Stimulated activated CD8-positive, alpha-beta memory T cell treated with anti-CD3 and anti-CD28 coated beads, Interleukin-7, amount 100 ng/mL, for 48 hours (primary cell): ENCODE measurements at regions not wholly inside any gene's neighbourhood (a gene's known extent, or its start where the extent isn't known, plus 50 kb on each side); places are given as distances from the start of the nearest gene placed in this dataset.
"Not testable (repeated sequence)": the region's sequence is repeated elsewhere in the genome, so short reads cannot be mapped to it uniquely, and the experiment has no call there.

Experiments used
- DNase-seq, 2 donors: peaks; one replicate each; pipeline ENCODE4 v3.0.0-alpha.2; 2020; ENCODE audit warnings: low read depth in 1 of 2; ENCODE audit errors: extremely low read depth in 1 of 2

DNA sequence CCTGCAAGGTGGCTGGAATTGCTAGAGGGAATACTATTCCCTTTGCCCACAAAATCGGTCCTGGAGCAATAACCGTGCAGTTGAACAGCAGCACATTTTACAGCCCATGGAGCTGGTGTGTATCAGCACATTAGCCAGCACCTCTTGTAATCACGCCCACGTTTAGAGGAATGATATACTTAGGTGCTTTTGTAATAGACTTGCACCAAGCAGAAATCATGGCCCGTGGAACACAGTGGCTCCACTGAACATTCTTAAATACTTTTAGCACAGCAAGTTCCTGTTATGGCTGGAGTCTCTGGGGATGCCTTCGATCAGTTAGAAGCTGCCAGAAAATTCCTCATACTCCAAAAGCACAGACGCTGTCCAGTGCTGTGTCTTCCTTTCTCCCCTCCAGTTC, 218.1 kb upstream of the FAM78B start:
- DNase-seq = no peak

DNA sequence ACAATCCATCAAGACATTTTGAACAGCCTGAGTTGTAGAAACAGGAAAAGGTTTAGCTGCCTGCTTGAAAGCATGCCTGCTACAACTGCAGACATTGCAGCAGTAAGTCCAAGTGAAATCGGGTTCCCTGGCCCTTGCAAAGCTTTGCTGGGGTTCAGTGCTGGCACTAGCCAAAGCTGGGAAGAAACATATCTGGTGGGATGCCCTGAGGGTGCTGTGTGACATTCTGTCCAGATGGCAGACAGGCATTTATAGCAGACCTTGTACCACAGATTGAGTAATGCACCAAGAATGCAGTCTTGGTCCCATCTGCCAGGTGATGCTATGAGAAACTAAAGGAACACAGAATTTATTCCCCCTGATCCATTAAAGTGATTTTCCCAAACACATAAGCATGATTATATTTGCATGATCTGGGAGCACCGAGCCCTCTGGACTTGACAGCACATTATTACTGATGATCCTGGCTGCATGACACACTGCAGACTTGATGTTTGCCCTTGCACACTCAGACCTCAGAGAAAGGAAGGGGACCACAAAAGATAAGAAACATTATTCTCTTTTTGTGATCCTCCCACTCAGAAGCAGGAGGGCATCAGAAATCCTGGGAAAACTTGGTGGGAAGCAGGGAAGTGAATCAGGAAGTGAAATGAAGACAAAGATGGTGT, 223.7 kb upstream of the FAM78B start:
- no peak for DNase-seq

DNA sequence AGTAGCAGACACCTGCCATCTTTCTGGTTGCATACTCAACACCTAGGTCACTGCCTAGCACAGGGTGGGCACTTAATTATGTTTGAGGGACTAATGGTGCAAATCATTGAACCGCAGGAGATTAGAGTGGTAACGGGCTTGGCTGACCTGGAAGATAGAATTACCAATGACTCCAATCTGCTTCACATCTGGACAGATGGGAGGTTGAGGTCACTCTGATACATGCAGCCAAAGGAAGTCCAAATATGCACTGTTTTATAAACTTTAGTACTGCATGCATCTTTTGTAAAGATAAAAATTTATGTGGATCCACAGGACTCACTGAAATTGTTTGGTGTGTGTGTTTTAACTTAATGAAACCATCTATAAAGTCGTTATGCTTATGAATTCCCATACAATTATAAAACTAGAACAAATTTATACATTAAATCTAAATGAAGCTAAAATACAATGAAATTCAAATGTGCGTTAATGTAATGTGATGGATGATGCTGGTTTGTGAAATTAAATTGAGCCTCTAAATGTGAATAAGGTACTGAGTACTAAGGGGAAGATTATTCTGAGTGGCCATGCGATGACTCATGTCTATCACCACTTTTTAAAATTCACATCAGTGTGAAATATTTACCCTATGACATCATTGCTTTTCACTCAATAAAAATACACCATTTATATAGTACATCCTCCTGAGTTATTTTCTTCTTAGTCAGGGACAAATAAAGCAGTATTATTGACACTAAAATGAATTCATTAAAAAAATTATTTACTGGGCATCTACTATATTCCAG, 224.7 kb upstream of the FAM78B start:
- DNase-seq = no peak

DNA sequence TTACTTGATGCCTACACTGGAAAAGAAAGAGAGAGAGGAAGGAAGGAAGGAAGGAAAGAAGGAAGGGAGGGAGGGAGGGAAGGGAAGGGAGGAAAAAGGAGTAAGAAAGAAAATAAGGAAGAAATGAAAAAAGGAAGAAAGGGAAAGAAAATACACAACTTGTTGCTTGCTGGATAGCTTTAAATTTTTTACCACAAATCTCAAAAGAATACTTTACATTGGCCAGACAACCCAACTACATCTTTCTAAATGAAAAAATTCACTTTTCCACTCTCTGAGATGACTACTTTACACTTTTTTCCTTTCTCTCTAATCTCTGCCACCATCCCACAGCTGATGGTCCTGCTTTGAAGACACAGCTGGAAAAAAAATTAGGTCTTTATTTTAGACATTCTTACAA, 228.9 kb upstream of the FAM78B start:
- DNase-seq = no peak

DNA sequence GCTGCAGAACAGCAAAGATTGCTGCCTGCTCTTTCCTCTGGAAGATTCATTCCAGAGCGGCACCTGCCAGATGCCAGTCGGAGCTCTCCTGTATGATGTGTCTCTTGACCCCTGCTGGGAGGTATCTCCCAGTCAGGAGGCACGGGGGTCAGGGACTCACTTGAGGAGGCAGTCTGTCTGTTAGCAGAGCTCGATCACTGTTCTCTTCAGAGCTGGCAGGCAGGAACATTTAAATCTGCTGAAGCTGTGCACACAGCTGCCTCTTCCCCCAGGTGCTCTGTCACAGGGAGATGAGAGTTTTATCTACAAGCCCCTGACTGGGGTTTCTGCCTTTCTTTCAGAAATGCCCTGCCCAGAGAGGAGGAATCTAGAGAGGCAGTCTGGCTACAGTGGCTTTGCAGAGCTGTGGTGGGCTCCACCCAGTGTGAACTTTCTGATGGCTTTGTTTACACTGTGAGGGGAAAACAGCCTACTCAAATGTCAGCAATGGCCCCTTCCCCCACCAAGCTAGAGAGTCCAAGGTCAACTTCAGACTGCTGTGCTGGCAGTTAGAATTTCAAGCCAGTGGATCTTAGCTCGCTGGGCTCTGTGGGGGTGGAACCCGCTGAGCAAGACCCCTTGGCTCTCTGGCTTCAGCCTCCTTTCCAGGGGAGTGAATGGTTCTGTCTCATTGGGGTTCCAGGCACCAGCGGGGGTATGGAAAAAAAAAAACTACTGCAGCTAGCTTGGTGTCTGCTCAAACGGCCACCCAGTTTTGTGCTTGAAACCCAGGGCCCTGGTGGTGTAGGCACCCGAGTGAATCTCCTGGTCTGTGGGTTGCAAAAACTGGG, 242.7 kb upstream of the FAM78B start:
- DNase-seq = not testable (repeated sequence)

DNA sequence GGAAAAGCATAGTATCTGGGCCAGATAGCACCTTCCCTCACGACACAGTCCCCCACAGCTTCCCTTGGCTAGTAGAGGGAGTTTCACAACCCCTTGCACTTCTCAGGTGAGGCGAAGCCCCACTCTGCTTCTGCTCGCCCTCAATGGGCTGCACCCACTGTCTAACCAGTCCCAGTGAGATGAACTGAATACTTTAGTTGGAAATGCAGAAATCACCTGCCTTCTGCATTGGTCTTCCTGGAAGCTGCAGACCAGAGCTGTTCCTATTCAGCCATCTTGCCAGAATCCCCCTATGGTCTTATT, 243.2 kb upstream of the FAM78B start:
- DNase-seq = no peak

DNA sequence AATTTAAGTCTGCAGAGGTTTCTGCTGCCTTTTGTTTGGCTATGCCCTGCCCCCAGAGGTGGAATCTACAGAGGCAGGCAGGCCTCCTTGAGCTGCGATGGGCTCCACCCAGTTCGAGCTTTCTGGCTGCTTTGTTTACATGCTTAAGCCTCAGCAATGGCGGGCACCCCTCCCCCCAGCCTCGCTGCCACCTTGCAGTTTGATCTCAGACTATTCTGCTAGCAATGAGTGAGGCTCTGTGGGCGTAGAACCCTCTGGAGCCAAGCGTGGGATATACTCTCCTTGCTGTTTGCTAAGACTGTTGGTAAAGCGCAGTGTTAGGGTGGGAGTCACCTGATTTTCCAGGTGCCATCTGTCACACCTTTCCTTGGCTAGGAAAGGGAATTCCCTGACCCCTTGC, 250.0 kb upstream of the FAM78B start:
- DNase-seq = not testable (repeated sequence)

DNA sequence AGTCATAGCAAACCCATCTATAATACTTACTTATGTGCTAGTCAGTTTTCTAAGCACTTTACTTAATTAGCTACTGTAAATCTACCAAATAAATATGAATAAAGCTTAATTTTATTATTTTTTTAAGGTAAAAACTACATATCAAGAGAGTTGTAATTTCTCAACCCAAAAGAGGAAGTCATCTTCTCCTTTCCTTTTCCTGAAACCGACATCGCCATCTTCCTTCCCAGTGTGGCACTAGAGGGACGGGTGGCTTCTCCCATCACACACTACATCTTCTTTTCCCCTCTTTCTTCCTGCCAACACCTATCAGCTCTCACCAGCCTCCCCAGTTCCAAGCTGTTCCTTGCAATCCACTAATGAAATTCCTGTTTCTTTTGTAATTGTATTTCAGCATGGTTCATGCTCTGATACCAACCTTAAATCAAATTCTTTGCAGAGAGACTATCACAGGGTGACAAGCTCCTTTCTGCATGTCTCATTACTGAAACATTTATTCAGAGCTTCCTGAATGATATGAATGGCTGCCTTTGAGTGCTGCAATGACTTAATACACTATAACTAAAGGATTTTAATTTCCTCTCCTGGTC, 251.6 kb upstream of the FAM78B start:
- no peak for DNase-seq

DNA sequence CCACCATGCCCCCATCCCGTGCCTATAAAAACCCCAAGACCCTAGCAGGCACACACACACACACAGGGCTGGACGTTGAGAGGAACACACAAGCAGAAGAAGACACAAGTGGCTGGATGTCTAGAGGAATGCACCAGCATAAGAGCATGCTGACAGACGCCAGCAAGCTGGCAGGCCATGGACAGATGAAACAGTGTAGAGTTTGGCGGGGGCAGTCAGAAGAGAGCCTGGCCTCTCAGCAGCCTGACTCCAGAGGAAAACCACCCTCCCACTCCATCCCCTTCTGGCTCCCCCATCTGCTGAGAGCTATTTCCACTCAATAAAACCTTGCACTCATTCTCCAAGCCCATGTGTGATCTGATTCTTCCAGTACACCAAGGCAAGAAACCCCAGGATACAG, 255.8 kb upstream of the FAM78B start:
- not testable (repeated sequence) for DNase-seq

DNA sequence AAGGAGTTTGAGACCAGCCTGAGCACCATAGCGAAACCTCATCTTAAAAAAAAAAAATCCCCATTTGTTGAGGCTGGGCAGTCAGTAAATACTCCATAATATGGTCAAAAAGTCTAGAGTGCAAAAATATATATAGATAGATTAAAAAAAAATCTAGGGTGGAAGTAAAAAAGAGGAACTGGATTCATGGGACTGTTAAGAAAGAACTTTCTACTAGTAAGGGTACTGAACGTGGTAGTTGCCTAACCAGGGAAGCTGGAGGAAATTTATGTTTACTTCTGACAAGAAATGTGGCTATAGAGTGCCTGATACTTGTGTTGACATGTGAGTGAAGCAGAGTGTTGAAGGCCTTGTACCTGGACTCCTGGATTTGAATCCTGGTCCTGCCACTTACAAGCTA, 265.9 kb upstream of the FAM78B start:
- no peak for DNase-seq

DNA sequence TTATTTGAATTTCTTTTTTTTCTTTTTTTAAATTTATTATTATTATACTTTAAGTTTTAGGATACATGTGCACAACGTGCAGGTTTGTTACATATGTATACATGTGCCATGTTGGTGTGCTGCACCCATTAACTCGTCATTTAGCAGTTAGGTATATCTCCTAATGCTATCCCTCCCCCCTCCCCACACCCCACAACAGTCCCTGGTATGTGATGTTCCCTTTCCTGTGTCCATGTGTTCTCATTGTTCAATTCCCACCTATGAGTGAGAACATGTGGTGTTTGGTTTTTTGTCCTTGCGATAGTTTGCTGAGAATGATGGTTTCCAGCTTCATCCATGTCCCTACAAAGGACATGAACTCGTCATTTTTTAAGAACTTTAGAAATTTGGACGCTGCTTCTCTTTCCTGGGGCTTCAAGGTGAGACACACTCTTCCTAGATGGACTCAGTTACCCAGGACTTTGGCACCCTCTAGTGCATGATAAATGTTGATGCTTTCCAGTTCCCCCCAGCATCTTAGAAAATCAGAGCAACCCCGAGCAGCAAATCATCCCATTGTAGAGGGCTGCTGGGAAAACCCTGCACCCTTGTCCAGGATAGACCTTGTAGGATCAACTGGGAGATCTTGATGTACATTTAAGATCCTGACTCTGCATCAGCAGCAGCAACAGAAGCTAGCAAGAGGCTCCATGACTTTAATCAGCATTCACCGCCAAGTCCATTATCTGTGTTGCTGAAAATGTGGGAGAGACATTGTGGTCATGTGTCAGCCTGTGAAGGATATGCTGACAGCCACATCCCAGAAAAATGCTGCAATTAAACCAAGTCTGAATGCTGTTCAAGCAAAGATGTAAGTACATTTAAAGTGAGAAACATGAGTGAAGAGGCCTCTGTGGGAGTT, 266.9 kb upstream of the FAM78B start:
- not testable (repeated sequence) for DNase-seq

DNA sequence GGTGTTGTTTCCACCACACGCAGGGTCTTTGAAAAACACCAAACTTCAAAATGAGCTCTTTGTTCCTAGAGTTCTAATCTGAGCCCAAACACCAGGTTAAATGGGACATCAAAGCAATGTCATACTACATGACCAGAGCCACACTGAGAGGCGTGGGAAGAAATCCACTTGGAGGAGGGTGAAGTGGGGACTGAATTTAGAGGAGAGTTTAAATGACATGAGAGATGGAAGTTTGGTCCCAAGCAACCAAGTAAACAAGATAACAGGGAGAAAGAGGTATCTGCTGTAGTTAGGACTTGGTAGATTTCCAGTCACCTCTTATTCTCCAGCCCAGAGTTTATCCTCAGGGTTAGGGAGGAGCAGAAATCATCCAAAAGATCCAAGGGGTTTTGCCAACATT, 290.9 kb upstream of the FAM78B start:
- DNase-seq = no peak

DNA sequence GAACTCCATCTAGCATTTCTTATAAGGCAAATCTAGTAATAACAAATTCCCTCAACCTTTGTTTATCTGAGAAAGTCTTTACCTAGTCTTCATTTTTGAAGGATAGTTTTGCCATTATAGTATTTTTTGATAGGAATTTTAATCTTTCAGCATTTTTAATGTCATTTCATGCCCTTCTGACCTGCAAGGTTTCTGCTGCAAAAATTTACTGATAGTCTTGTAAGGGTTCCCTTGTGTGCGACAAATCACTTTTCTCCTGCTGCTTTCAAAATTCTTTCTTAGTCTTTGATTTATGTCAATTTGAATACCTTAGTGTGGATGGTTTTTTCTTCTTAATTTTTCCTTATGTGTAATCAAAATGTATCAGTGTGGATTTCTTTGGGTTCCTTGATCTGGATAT, 297.5 kb upstream of the FAM78B start:
- DNase-seq = no peak

DNA sequence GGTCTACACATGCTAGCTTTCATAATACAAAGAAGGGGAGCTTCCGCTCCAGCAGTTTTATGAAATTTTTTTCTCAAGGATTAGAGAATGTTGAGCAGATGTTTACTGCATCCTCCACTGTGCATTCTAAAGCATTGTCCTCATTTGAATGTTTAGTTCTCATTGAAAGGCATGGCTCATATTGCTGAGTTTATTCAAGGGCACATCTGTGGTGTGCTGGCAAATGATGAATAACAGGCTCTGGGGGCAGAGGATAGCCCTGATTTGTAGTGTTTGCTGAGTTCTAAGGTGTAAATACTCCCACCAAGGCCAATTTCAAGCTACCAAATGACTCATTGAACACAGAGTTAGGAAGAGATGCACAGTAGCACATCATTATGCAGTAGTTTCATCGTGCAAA, 303.2 kb upstream of the FAM78B start:
- no peak for DNase-seq

DNA sequence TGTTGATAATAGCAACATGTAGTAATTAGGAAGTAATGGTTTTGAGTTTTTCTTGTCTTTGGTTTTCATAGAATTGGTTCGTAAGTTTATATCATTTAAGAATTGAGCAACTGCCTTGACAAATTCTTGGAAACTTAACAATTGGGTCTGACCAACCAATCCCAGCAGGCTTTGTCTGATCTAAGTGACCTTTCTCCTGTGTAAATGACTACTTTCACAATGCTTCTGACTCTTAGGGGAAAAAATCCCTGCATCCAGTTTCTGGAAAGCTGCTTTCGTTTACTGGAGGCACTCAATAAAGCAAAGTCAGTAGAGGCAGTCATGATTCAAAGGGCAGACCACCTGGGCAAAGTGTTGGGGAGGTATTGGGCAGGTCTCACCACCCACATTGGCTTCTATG, 303.6 kb upstream of the FAM78B start:
- no peak for DNase-seq

DNA sequence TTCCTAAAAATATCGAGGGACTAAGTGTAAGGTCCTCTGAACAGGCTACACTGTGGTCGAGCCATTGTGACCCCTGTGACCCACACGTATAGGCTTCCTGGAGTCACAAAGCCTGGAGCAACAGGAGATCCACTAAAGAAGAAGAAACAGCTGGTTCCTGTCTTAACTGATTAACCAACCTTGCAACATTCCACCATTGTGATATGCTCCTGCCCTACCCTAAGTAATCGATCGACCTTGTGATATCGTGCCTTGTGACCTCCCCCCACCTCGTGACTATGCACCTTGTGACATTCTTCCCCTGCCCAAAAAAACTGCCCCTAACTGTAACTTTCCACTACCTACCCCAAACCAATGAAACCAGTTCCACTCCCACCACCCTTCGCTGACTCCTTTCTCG, 304.6 kb upstream of the FAM78B start:
- DNase-seq = no peak

DNA sequence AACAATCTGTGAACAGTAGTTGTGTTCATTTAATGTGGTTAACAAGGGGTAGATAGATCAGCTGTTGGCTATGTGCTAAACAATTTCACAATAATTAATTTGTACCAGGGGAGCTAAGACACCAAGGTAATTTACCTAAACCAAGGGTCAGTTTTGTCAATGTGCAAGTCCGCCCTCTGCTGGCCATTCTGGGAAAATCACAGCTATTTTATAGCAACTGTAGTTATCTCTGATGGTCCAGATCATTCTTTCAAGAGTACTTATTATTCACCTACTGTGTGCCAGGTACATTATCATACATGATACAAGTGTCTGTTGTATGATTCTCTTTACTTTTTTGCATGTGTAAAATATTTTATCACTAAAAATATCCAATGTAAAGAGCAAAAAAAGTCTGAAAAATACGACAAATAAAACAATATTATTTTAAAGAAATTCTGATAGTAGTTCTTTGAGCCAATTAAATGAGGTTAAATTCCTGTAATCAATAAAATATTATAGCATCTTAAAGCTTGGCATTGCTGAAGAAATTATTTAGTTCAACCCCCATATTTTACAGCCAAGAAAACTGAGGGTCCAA, 312.3 kb upstream of the FAM78B start:
- DNase-seq = peak in 1 of 2 donors; percentile 26

DNA sequence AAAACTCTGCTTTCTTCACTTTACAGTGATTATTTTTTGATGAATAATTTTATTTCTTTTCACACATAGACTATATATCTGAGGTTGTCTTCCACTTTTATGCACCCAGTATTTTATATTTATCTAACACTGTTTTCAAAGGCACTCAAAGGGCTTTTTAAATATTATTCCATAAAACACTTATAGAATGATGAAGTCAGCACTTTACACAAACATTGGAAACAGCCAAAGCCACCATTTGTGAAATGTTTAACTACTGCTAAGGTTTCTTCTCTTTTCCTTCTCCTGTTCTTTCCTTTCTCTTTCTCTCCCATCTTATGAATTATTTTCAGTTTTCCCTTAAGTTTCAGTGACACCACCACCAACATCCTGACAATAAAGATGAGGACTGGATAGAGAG, 317.7 kb upstream of the FAM78B start:
- DNase-seq = no peak

DNA sequence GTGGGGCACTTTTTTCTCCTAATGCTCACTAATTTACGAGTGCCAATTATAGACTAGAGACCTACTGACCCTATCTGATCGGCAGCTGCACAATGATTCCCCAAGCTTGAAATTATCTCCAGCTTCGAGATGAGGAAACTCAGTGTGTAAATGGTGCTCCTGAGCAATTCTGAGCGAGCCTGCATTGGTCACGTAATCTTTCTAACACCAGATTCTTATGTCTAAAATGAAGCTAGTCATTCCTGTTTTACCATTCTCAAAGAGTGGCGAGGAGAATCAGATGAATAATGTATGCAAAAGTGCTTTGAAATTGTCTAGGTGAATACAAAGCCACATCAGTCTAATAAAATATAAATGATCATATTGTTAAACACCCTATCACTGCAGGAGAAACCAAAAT, 318.1 kb upstream of the FAM78B start:
- DNase-seq = no peak

DNA sequence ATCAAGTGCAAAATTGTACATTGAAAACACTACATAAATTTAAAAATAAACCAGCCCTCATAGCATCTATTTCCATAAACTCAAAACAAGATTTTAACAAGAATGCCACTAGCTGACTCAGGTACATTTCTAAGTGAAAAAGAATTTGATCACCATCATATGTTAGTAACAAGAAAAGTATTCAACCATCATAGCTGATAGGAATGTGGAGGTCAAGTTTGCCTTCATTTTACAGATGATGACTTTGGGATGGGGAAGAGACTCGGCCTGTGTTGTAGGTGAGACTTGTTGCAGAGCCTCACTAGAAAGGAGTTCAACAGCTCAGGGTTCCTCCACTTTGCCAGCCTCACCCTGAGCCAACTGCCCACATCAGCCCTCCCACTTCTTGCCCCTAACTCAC, 318.8 kb upstream of the FAM78B start:
- no peak for DNase-seq
